PC-3 (cell line): ENCODE measurements at regions not wholly inside any gene's neighbourhood (a gene's known extent, or its start where the extent isn't known, plus 50 kb on each side); places are given as distances from the start of the nearest gene placed in this dataset.

Source experiments
- EZH2 ChIP-seq: fragments of 300-600 bp; sonication (generic); IDR thresholded peaks from one replicate; pipeline ENCODE4 v1.6.1; 2017; ENCODE audit warnings: antibody characterized with exemption, mild to moderate bottlenecking, low read length; ENCODE audit not compliant: unreplicated experiment
- TF ChIP-seq, protein P1 (sequence below): fragments of 300-600 bp; sonication (generic); conservative IDR thresholded peaks from 2 replicates; pipeline ENCODE4 v1.5.1; 2017; ENCODE audit warnings: antibody characterized with exemption, low read depth, mild to moderate bottlenecking, low read length

- TF ChIP-seq, protein P1, sequence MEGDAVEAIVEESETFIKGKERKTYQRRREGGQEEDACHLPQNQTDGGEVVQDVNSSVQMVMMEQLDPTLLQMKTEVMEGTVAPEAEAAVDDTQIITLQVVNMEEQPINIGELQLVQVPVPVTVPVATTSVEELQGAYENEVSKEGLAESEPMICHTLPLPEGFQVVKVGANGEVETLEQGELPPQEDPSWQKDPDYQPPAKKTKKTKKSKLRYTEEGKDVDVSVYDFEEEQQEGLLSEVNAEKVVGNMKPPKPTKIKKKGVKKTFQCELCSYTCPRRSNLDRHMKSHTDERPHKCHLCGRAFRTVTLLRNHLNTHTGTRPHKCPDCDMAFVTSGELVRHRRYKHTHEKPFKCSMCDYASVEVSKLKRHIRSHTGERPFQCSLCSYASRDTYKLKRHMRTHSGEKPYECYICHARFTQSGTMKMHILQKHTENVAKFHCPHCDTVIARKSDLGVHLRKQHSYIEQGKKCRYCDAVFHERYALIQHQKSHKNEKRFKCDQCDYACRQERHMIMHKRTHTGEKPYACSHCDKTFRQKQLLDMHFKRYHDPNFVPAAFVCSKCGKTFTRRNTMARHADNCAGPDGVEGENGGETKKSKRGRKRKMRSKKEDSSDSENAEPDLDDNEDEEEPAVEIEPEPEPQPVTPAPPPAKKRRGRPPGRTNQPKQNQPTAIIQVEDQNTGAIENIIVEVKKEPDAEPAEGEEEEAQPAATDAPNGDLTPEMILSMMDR = no peak
- no peak for TF ChIP-seq EZH2
These were observed 173.7 kb downstream of the ADAMTS15 start for GRCh38 chr11:130622141-130622542.
